Neural progenitor cell (in vitro differentiated cells): ENCODE measurements at regions not wholly inside any gene's neighbourhood (a gene's known extent, or its start where the extent isn't known, plus 50 kb on each side); places are given as distances from the start of the nearest gene placed in this dataset.
A peak's percentile ranks its signal among the peaks of the same experiment; 100 is the strongest.

Experiments
- DNase-seq: peaks from one replicate; pipeline ENCODE4 v3.0.0-alpha.2; 2016; ENCODE audit warnings: low spot score
- H2AFZ ChIP-seq: fragments of 200-600 bp; sonication (generic); replicated peaks from 2 replicates; pipeline ENCODE4 v1.6.1; 2016; ENCODE audit warnings: antibody characterized with exemption
- H3F3A ChIP-seq: fragments of 200-600 bp; sonication (generic); 2 replicates; pipeline ENCODE4 v1.6.1; 2016; ENCODE audit warnings: antibody characterized with exemption, low read depth
- H3K27ac ChIP-seq: fragments of 200-600 bp; sonication (generic); 2 replicates; pipeline ENCODE4 v1.5.1; 2016; ENCODE audit warnings: mild to moderate bottlenecking
- H3K27me3 ChIP-seq: fragments of 200-600 bp; sonication (generic); 2 replicates; pipeline ENCODE4 v1.6.1; 2016; ENCODE audit warnings: mild to moderate bottlenecking, moderate library complexity
- H3K36me3 ChIP-seq: fragments of 200-600 bp; sonication (generic); 2 replicates; pipeline ENCODE4 v1.5.1; 2016
- H3K4me1 ChIP-seq: fragments of 200-600 bp; sonication (generic); 2 replicates; pipeline ENCODE4 v1.6.1; 2016; ENCODE audit warnings: mixed run types
- H3K4me2 ChIP-seq: fragments of 200-600 bp; sonication (generic); 2 replicates; pipeline ENCODE4 v1.6.1; 2016
- H3K4me3 ChIP-seq: fragments of 200-600 bp; sonication (generic); 2 replicates; pipeline ENCODE4 v1.5.1; 2016
- H3K79me2 ChIP-seq: fragments of 200-600 bp; sonication (generic); 2 replicates; pipeline ENCODE4 v1.6.1; 2016; ENCODE audit warnings: low read depth
- H3K9ac ChIP-seq: fragments of 200-600 bp; sonication (generic); 2 replicates; pipeline ENCODE4 v1.6.1; 2016
- H3K9me3 ChIP-seq: fragments of 200-600 bp; sonication (generic); 2 replicates; pipeline ENCODE4 v1.5.1; 2016; ENCODE audit warnings: low read depth
- H4K20me1 ChIP-seq: fragments of 200-600 bp; sonication (generic); 2 replicates; pipeline ENCODE4 v1.6.1; 2016; ENCODE audit warnings: low read depth
- H3K27ac Mint-ChIP-seq: 3 replicates; pipeline ENCODE4 v1.8.0; 2021; ENCODE audit warnings: mixed read lengths
- H3K27me3 Mint-ChIP-seq: 2 replicates; pipeline ENCODE4 v1.8.0; 2022; ENCODE audit warnings: low read depth, mild to moderate bottlenecking, inconsistent platforms, moderate library complexity, mixed read lengths; ENCODE audit not compliant: insufficient read depth
- H3K36me3 Mint-ChIP-seq: 3 replicates; pipeline ENCODE4 v1.8.0; 2021; ENCODE audit warnings: mixed read lengths
- H3K4me1 Mint-ChIP-seq: 3 replicates; pipeline ENCODE4 v1.8.0; 2021; ENCODE audit warnings: mixed read lengths
- H3K4me3 Mint-ChIP-seq: 3 replicates; pipeline ENCODE4 v1.8.0; 2021; ENCODE audit warnings: mild to moderate bottlenecking, moderate library complexity, mixed read lengths
- H3K9me3 Mint-ChIP-seq: 3 replicates; pipeline ENCODE4 v1.8.0; 2020; ENCODE audit warnings: mixed read lengths
- CTCF ChIP-seq: fragments of 200-600 bp; sonication (generic); IDR thresholded peaks from 2 replicates; pipeline ENCODE4 v1.5.1; 2017; ENCODE audit warnings: antibody characterized with exemption, mild to moderate bottlenecking
- EZH2 ChIP-seq: fragments of 200-600 bp; sonication (generic); IDR thresholded peaks from 2 replicates; pipeline ENCODE4 v1.6.1; 2017; ENCODE audit warnings: antibody characterized with exemption, mild to moderate bottlenecking, moderate library complexity
- EZH2phosphoT487 ChIP-seq: fragments of 200-600 bp; sonication (generic); IDR thresholded peaks from 2 replicates; pipeline ENCODE4 v1.6.1; 2017; ENCODE audit warnings: antibody characterized with exemption

GRCh38 chr1:4462831-4463484, 191.5 kb upstream of the AJAP1 start:
- H4K20me1 ChIP-seq, result no peaks in the 10 kb centered on the region
- no peaks in the 10 kb centered on the region for H3K4me1 ChIP-seq
- no peaks in the 10 kb centered on the region for H3K36me3 ChIP-seq
- H3K27me3 Mint-ChIP-seq, result peaks cover 5% of the 10 kb centered on the region
- H3K79me2 ChIP-seq, result no peaks in the 10 kb centered on the region
- no peak overlapping the region for H3K27ac Mint-ChIP-seq
- peaks cover 2% of the 10 kb centered on the region for H3K4me1 Mint-ChIP-seq
- H3K27ac ChIP-seq, result no peak overlapping the region
- H3K27me3 ChIP-seq, result no peaks in the 10 kb centered on the region
- H3K9ac ChIP-seq, result no peak overlapping the region
- H3K4me3 Mint-ChIP-seq, result no peak overlapping the region
- no peaks in the 10 kb centered on the region for H3K9me3 ChIP-seq
- TF ChIP-seq CTCF (no peak), EZH2phosphoT487 (no peak), EZH2 (no peak)
- H3K4me2 ChIP-seq, result no peak overlapping the region
- H3K9me3 Mint-ChIP-seq, result peaks cover 2% of the 10 kb centered on the region
- no peaks in the 10 kb centered on the region for H3F3A ChIP-seq
- no peaks in the 10 kb centered on the region for H3K36me3 Mint-ChIP-seq
- no peak for DNase-seq
- no peak overlapping the region for H2AFZ ChIP-seq
- no peak overlapping the region for H3K4me3 ChIP-seq

- no peaks in the 10 kb centered on the region for H3K79me2 ChIP-seq
- no peak for TF ChIP-seq EZH2phosphoT487
- no peak for TF ChIP-seq EZH2
- TF ChIP-seq CTCF, result no peak
- H3K36me3 Mint-ChIP-seq, result no peaks in the 10 kb centered on the region
- peaks cover 2% of the 10 kb centered on the region for H3K4me1 Mint-ChIP-seq
- H4K20me1 ChIP-seq, result no peaks in the 10 kb centered on the region
- no peak overlapping the region for H3K4me3 ChIP-seq
- H3K27ac Mint-ChIP-seq, result no peak overlapping the region
- no peaks in the 10 kb centered on the region for H3K9me3 ChIP-seq
- H3K4me1 ChIP-seq, result no peaks in the 10 kb centered on the region
- no peak overlapping the region for H2AFZ ChIP-seq
- no peaks in the 10 kb centered on the region for H3K27me3 ChIP-seq
- H3K4me3 Mint-ChIP-seq, result no peak overlapping the region
- H3K27me3 Mint-ChIP-seq, result peaks cover 5% of the 10 kb centered on the region
- no peaks in the 10 kb centered on the region for H3K36me3 ChIP-seq
- no peak for DNase-seq
- no peak overlapping the region for H3K27ac ChIP-seq
- no peak overlapping the region for H3K4me2 ChIP-seq
- H3F3A ChIP-seq, result no peaks in the 10 kb centered on the region
- H3K9ac ChIP-seq, result no peak overlapping the region
- H3K9me3 Mint-ChIP-seq, result peaks cover 2% of the 10 kb centered on the region
Measured at GRCh38 chr1:4463631-4464030, 190.8 kb upstream of the AJAP1 start.

GRCh38 chr1:4464478-4464877, 189.9 kb upstream of the AJAP1 start:
- H3K9me3 ChIP-seq, result no peaks in the 10 kb centered on the region
- no peak overlapping the region for H3K9ac ChIP-seq
- Mint-ChIP-seq H3K9me3 (peaks cover 2% of the 10 kb centered on the region), H3K4me1 (peaks cover 2% of the 10 kb centered on the region), H3K27me3 (peaks cover 5% of the 10 kb centered on the region), H3K36me3 (no peaks in the 10 kb centered on the region), H3K4me3 (no peak overlapping the region), H3K27ac (peak overlapping the region; percentile 60)
- H3K4me2 ChIP-seq, result no peak overlapping the region
- no peak for DNase-seq
- H3K36me3 ChIP-seq, result no peaks in the 10 kb centered on the region
- no peaks in the 10 kb centered on the region for H4K20me1 ChIP-seq
- TF ChIP-seq EZH2phosphoT487, result no peak
- TF ChIP-seq EZH2, result no peak
- TF ChIP-seq CTCF, result no peak
- H3K4me1 ChIP-seq, result no peaks in the 10 kb centered on the region
- no peaks in the 10 kb centered on the region for H3F3A ChIP-seq
- H3K79me2 ChIP-seq, result no peaks in the 10 kb centered on the region
- no peak overlapping the region for H2AFZ ChIP-seq
- H3K4me3 ChIP-seq, result no peak overlapping the region
- no peak overlapping the region for H3K27ac ChIP-seq
- H3K27me3 ChIP-seq, result no peaks in the 10 kb centered on the region
